RPMI8226 (cell line): ENCODE measurements at regions not wholly inside any gene's neighbourhood (a gene's known extent, or its start where the extent isn't known, plus 50 kb on each side); places are given as distances from the start of the nearest gene placed in this dataset.

ENCODE experiments used
- DNase-seq: peaks from one replicate; pipeline ENCODE4 v3.0.0-alpha.2; 2015

- DNase-seq = no peak
Observed at GRCh38 chr4:152089584-152089983, 328.8 kb upstream of the GATB start.

DNA sequence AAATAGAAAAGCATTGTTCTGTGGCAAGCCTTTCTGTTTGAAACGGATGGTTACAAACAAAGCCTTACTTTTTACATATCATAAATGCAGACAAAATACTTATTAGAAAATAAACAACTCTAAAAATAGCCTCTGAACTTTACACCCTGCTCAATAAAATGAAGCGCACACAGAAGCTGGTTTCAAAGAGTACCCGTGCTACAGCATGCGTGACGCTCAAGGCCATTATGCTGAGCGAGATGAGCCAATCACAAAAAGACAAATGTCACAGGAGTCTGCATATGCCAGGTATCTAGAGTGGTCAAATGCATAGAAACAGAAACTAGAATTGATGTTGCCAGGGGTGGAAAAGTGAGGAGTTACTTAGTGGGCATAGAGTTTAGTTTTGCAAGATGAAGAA lies 326.5 kb upstream of the GATB start:
- no peak for DNase-seq

DNA sequence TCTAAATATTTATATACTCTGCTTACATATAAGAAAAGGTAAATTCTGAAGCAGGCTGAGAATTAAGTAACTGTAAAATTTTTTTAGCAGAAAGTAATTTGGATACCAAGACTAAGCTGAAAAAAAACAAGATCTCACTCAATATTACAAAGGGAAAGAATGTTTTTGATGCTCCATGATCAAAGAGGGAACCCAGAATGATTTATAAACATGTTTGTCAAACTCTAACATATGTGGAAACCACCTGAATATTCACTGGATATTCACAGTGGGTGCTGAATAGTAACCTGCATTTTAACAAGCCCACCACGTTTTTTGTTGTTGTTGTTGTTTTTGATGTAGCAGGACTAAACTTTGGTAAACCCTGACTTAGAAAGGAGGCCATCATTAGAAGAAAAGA lies 324.9 kb upstream of the GATB start:
- no peak for DNase-seq

DNA sequence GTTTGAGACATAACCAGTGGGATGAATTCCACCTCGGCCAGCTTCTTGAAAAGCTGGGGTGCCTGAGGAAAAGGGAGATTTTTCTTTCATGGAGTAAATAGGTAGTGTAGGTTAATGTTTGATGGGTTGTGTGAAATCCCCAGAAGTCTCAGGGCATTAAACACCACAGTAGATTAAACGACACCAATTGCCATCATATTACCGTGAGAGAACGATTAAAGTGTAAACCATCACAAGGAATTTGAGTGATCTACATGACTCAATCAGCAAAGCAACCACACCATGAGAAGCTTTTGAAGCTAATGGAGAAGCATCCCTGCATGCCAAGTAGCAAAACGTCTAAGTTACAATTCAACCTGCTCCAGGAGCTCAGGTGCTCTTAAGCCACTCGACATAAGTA lies 322.5 kb upstream of the GATB start:
- no peak for DNase-seq

GRCh38 chr4:152081024-152081423 lies 320.2 kb upstream of the GATB start:
- DNase-seq = no peak

- DNase-seq = no peak
Observed at GRCh38 chr4:152079543-152080293, 318.9 kb upstream of the GATB start.

GRCh38 chr4:152079079-152079478 lies 318.3 kb upstream of the GATB start:
- DNase-seq = no peak

DNA sequence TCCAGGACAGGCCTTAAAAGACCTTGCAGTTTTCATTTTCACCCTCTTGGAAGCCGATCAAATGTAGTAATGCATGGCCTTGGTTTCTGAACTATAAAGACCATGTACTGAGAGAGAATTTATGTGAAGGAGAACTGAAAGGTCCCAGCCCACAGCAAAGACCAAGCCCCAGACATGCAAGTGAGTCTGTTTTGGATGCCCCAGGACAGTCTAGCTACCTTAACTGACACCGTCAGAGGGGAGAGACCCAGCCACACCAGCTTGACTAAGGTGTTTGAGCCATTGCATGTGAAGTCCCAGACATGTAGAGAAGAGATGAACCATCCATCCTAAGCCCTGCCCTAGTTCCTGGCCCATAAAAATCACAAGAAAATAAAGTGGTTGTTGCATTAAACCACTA lies 316.8 kb upstream of the GATB start:
- no peak for DNase-seq

DNA sequence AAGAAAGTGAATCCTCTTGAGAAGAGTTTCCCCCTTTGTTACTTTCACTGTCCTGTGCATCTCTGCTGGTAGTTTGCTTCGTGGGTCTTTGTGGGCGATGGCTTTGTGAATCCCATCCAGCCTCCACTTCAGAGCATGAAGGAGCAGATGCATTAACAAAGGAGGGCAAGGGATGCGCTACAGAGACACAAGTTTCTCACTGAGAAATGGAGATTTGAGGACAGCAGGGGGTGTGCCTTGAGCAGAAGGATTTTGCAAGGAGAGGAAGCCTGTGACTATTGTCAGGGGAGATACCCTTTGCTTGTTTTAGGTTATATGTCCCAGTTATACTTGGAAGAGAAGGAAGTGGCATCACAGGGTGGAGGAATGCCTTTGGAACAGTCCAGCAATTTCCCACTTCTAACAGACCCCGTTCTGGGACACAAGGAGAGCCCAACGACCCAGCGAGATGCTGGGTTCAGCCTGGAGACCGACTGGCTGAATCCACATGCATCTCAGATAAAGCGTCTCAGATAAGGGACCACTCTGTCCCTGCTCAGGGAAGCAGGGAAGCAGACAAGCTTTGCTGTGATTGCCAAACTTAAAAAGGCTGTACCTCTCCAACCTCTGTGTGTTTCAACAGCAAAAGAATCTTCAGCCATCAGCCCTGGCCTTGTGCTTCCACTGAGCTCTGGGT lies 314.6 kb upstream of the GATB start:
- DNase-seq = no peak

DNA sequence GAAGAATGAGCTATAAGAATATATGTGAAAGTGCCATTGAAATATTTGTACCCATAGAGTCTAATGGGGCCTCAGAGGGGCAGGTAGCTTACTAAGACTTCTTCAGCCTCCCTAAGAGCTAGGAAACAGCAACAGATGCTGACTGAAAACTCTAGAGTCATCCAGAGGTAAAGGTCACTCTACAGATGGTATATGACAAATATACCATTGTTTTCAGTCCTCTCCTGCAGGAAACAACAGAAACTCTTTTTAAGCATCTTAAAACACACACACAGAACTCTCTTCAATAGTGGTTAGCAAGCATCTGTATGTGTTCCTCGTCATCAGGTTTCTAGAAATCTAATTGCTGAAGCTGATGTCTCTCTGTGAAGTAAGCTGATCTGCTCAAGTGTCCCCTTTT lies 313.8 kb upstream of the GATB start:
- DNase-seq = no peak

- DNase-seq = no peak
Observed at GRCh38 chr4:152074088-152074437, 313.3 kb upstream of the GATB start.

DNA sequence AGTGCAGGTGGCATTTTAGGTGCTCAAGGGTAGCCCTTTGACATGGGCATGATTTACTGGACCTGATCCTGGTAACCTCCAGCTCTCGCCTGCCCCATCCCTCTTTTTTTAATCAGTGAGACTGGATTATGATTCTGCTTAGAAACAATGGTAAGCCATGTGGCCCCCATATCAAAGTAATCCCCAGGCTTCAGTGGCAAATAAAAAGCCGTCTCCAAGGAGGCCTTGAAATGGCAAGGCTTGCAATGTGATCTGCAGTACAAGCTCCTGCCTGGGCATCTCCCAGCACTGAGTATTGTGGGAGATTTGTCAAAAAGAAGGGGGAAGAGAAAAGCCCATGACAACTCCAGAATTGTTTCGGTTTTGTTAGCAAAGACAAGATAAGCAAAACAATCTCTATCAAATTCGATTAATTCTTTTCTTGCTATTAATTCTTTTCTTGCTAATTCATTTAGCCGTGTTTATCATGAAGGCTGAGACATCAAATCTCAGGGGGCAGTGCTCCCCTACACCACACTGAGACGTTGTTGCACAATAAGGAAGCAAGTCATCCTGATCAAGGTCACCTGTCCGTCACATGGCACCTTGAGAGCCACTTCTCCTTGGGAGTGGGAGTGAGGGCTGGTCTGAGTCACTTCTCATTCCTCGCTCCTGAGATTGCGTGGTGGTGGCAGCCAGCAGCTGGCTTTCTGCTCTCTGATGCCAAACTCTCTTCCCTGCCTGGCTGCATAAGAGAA lies 312.7 kb upstream of the GATB start:
- DNase-seq = no peak

DNA sequence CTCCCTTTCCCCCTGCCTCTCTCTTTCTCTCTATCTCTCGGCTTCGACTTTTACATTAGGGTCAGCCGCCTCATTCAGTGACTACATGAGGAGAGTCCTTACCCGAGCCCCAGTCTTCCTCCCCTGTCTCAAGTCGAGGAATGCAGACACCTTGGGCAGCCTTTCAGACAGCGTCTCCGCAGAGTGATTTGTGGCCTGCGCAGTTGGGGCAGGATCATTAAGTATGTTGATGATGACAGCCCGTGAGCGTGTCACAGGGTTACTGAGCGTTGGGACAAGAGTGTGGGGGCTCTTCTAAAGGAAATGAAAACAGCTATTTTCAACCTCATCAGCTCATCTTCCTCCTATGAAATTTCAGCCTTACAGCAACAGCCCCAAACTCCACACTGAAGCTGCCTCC lies 312.1 kb upstream of the GATB start:
- DNase-seq = no peak

DNA sequence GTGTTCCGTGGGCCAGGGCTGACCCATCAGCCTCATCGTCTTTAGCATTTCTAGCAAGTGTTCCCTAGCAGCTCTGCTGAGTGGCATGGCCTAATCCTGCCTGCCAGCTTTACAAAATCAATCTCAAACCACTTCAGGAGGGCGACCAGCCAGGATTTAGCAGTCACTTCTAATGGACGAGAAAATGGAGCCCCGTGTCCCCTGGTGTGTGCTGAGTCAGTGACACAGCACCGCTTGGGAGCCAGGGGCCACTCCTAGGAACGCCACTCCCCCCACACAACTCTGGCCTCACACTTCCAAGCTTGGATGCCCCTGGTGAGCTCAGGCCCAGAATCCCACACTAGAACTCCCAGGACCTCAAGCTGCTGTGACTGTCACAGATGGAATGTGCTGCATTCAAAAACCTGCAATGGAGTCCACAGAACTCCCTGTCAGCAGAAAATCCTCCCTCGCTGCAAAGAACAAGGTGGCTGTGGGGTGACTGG lies 311.2 kb upstream of the GATB start:
- DNase-seq = no peak

- no peak for DNase-seq
Observed at GRCh38 chr4:152070854-152071253, 310.0 kb upstream of the GATB start.

- DNase-seq = no peak
Observed at GRCh38 chr4:152068866-152069265, 308.1 kb upstream of the GATB start.

GRCh38 chr4:152065545-152065944 lies 304.7 kb upstream of the GATB start:
- DNase-seq = no peak

GRCh38 chr4:152064753-152065152 lies 303.9 kb upstream of the GATB start:
- DNase-seq = no peak

DNA sequence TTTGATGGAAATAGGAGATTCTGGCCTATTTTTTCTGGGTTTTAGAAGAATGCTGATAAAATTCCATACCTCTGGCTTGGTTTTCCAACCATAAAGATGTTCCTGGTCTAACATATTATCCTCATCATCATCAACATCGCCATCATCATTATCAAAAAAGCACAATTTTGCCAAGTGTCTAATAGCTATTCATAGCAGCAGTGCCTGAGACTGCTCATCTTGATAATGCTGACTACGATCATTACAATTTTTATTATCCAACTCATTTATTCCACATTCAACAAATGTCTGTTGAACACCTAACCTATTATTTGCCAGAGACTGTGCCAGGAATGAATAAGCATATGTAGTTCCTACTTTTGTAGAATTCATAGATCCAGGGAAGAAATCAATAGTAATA lies 303.5 kb upstream of the GATB start:
- DNase-seq = no peak

- DNase-seq = no peak
Observed at GRCh38 chr4:152063621-152064240, 302.9 kb upstream of the GATB start.

DNA sequence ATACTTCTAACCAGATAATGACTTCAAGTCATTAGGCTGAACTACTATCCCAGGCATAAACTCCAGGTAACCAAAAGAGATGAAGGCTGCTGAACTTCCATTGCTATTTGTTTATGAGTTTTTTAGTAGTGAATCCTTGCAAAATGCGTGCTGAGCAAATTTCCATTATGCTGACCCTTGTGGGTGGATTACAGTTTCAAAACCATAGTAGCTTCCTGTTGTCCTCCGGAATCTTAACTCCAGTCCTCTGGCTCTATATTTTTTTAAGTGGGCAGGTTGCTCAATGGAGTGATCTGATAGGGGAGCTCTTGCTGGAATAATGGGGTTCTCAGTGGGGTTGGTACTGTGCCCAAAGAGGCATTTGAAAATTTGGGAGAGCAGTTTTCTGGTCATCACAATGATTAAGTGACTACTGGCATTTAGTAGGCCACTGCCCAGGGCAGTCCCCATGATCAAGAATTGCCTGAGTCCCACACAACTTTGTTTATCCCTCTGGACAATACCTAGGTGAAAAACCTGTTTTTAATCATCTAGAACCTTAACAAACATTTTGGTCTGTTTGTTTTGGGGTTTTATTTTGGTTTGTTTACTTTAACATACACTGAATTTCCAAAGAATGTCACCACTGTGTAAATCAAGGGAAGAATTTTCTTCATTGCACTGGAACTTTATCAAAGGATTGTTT lies 302.3 kb upstream of the GATB start:
- no peak for DNase-seq

- no peak for DNase-seq
Observed at GRCh38 chr4:152054731-152055130, 293.9 kb upstream of the GATB start.

DNA sequence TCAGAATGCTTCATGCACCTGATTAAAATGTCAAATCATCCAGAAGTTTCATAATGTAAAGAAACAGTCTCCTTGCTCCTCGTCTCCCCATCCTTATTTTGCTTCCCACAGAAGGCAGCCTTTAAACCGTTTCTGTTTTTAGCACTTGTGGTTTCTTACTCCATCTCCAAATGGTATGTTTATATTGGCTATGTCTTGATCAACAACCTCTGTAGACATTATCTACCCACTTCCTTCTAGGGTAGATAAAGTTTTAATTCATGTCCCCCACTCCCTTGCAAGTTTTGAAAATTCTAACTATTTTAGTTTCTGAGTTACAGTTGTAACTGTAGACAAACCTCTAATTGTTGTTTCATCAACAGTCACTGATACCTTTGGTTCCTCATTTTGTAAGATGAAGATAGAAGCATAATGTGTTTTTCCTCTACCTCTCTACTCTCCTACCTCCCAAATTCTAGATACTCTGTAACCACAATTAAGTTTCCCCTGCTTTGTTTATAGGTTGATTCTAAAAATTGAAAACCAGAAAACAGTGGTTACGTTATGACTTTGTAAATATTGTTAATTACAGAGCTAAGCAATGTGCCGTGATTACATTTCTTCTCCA lies 291.7 kb upstream of the GATB start:
- no peak for DNase-seq
